ENCODE measurements at regions not wholly inside any gene's neighbourhood (a gene's known extent, or its start where the extent isn't known, plus 50 kb on each side); places are given as distances from the start of the nearest gene placed in this dataset.

DNA sequence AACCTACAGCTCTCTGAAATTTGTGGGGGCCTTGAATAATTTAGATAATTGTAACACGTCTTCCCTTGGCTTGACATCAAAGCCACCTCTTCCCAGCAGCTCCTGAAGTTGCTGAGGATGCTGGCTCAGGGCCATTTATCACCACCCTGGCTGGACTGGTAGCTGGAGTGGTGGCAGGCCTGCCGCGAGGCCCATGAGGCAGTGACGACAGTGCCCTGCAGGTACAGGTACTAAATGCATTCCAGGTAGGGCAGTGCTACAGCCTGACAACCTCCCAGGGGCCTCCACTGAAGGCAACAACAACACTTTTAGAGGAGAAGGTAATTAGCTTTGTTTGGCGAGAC, 270.2 kb upstream of the KLF4 start:
- no peaks in the 10 kb centered on the region for H3K27me3 ChIP-seq
- intact Hi-C loops (cut with DNase I; ENCODE audit: low total_unique reads): no loop called here
- 84 to 91% (median 88%) methylated on average over 5 of the region's 5 CpGs for WGBS, 5 donors
- H3K36me3 ChIP-seq: no peaks in the 10 kb centered on the region
- no peak overlapping the region for H3K4me3 ChIP-seq
- H3K9me3 ChIP-seq: no peaks in the 10 kb centered on the region
- no peak for TF ChIP-seq EP300 (IDR thresholded peaks at IDR 0.05)
- TF ChIP-seq POLR2AphosphoS5 (IDR thresholded peaks at IDR 0.05): no peak
- no peak for TF ChIP-seq POLR2A (IDR thresholded peaks at IDR 0.05)
- TF ChIP-seq, protein P1, sequence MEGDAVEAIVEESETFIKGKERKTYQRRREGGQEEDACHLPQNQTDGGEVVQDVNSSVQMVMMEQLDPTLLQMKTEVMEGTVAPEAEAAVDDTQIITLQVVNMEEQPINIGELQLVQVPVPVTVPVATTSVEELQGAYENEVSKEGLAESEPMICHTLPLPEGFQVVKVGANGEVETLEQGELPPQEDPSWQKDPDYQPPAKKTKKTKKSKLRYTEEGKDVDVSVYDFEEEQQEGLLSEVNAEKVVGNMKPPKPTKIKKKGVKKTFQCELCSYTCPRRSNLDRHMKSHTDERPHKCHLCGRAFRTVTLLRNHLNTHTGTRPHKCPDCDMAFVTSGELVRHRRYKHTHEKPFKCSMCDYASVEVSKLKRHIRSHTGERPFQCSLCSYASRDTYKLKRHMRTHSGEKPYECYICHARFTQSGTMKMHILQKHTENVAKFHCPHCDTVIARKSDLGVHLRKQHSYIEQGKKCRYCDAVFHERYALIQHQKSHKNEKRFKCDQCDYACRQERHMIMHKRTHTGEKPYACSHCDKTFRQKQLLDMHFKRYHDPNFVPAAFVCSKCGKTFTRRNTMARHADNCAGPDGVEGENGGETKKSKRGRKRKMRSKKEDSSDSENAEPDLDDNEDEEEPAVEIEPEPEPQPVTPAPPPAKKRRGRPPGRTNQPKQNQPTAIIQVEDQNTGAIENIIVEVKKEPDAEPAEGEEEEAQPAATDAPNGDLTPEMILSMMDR (IDR thresholded peaks at IDR 0.05): no peak
- no peak for DNase-seq
- H3K4me1 ChIP-seq: peaks cover 0 to 7% (median 0%) of the 10 kb centered on the region in 4 donors
- H3K27ac ChIP-seq: peak overlapping the region in 1 of 5 donors; percentile 47

DNA sequence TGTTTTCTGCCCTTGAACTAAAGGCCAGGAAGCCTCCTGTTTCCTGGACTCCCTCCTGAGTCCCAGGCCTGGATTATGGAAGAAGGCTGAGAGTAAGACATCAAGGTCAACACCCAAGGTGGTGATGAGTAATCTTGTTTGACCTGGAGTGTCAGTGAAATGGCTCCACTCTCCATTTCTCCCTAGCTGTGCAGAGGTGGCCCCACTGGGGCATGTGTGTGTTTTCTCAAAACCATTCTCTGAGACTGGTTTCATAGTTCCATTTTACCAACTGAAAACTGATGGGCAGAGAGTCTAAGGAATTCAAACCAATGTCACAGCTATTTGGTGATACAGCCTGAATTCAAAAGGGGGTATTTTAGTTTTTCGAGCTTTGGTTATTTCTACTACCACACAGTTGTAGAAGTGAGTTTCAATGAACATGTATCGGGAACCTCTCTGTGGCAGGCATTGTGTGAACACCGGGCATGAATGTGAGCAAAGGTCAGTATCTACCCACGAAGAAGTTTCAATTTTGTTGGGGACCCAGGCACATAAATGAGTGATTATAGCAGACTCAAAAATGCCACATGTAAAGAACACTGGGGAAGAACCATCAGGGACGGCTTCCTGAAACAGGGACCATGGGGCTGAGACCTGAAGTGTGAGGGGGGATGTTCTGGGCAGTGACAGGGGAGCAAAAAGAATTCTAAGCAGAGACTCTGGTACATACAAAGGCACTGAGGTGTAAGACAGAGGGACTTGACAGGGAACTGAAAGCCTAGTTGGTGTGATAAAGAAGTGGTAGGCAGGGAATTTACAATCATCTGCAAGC, 269.6 kb upstream of the KLF4 start:
- H3K4me1 ChIP-seq: peaks cover 0 to 7% (median 0%) of the 10 kb centered on the region in 4 donors
- H3K9me3 ChIP-seq: no peaks in the 10 kb centered on the region
- no peak overlapping the region for H3K4me3 ChIP-seq
- WGBS, 5 donors: 89 to 93% (median 91%) methylated on average over 5 of the region's 5 CpGs
- intact Hi-C loops (cut with DNase I; ENCODE audit: low total_unique reads): no loop called here
- no peaks in the 10 kb centered on the region for H3K27me3 ChIP-seq
- H3K27ac ChIP-seq: no peak overlapping the region
- DNase-seq: no peak
- TF ChIP-seq EP300 (IDR thresholded peaks at IDR 0.05): no peak
- TF ChIP-seq, protein P1 (IDR thresholded peaks at IDR 0.05): no peak
- TF ChIP-seq POLR2A (IDR thresholded peaks at IDR 0.05): no peak
- TF ChIP-seq POLR2AphosphoS5 (IDR thresholded peaks at IDR 0.05): no peak
- H3K36me3 ChIP-seq: no peaks in the 10 kb centered on the region

DNA sequence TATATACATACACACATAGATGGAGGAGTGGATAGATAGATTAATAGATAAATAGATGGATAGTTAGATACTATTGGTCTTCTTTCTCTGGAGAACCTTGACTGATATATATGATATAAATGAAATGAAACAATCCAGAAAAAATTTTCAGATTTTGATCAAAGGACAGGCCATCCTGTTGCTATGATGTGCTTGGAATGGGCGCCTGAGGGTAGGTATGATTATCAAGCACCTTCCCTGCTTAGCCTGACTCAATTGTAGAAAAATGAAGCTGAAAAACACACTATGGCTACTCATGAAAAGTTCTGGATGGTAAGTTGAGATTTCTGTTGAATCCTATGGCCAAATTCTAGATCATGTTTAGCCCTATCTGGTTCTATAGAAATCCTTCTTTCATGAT, 266.5 kb upstream of the KLF4 start:
- Histone ChIP-seq H3K9me3 (no peaks in the 10 kb centered on the region), H3K27me3 (no peaks in the 10 kb centered on the region), H3K4me1 (peaks cover 11 to 24% (median 12%) of the 10 kb centered on the region in 4 donors), H3K4me3 (no peak overlapping the region), H3K27ac (no peak overlapping the region), H3K36me3 (no peaks in the 10 kb centered on the region)
- intact Hi-C loops (cut with DNase I; ENCODE audit: low total_unique reads): no loop called here
- 94 to 100% (median 97%) methylated on average over 1 of the region's 1 CpG for WGBS, 5 donors
- DNase-seq: no peak
- TF ChIP-seq POLR2AphosphoS5 (IDR thresholded peaks at IDR 0.05) (no peak), EP300 (IDR thresholded peaks at IDR 0.05) (no peak), POLR2A (IDR thresholded peaks at IDR 0.05) (no peak)
- TF ChIP-seq, protein P1 (IDR thresholded peaks at IDR 0.05): no peak

DNA sequence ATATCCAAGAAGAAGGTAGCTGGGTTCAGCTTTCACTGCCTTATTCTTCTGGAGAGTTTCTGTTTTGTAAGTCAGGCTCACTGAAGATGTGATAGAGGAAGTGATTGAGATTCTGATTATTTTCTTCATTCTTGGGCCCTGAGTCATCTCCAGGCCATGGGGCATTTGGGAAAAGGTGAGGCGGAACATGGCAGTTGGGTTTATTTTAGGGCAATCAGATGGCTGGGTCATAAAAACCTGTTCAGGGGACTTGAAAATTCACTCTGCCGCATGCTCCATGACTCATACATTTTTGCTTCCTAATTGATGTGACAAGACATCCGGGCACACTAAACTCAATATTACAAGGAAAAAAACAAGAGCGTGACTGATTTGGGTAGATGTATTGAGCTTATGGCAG, 265.7 kb upstream of the KLF4 start:
- 48 to 70% (median 57%) methylated on average over 4 of the region's 4 CpGs for WGBS, 5 donors
- intact Hi-C loops (cut with DNase I; ENCODE audit: low total_unique reads): no loop called here
- TF ChIP-seq EP300 (IDR thresholded peaks at IDR 0.05): no peak
- TF ChIP-seq, protein P1 (IDR thresholded peaks at IDR 0.05): no peak

More for the DNA sequence above, 265.7 kb upstream of the KLF4 start:
- H3K27me3 ChIP-seq: no peaks in the 10 kb centered on the region
- H3K4me3 ChIP-seq: no peak overlapping the region
- peaks cover 17 to 32% (median 19%) of the 10 kb centered on the region in 4 donors for H3K4me1 ChIP-seq
- H3K9me3 ChIP-seq: no peaks in the 10 kb centered on the region
- peak in 1 of 2 donors; percentile 56 for DNase-seq
- H3K27ac ChIP-seq: no peak overlapping the region
- H3K36me3 ChIP-seq: no peaks in the 10 kb centered on the region
